ENCODE measurements at regions not wholly inside any gene's neighbourhood (a gene's known extent, or its start where the extent isn't known, plus 50 kb on each side); places are given as distances from the start of the nearest gene placed in this dataset.
"Not testable (repeated sequence)": the region's sequence is repeated elsewhere in the genome, so short reads cannot be mapped to it uniquely, and the experiment has no call there.

GRCh38 chr1:76687307-76688175, 179.7 kb upstream of the ST6GALNAC5 start:
- peak; percentile 10 for DNase-seq

- no peak for DNase-seq
Measured at GRCh38 chr1:76690766-76691165, 176.5 kb upstream of the ST6GALNAC5 start.

GRCh38 chr1:76695535-76695934, 171.7 kb upstream of the ST6GALNAC5 start:
- no peak for DNase-seq

DNA sequence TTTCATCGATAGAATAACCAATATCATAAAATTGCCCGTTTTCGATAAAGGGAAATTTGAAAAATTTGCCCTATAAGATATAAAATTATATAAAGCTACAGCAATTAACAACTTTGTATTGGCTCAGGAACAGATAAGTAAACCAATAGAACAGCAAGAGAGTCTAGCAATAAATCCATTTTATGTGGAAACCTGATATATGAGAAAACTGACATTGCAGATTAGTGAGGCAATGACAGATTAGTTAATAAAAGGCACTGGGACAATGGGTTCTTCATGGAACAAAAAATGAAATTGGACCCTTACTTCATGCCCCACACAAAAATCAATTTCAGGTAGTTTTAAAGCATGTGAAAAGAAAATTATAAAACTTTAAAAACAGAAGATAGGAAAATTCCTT, 169.9 kb upstream of the ST6GALNAC5 start:
- DNase-seq: no peak

GRCh38 chr1:76699646-76700045, 167.6 kb upstream of the ST6GALNAC5 start:
- DNase-seq: not testable (repeated sequence)

DNA sequence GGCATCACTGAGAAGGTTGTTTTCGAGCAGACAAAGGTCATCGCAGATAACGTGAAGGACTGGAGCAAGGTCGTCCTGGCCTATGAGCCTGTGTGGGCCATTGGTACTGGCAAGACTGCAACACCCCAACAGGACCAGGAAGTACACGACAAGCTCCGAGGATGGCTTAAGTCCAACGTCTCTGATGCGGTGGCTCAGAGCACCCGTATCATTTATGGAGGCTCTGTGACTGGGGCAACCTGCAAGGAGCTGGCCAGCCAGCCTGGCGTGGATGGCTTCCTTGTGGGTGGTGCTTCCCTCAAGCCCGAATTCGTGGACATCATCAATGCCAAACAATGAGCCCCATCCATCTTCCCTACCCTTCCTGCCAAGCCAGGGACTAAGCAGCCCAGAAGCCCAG, 167.1 kb upstream of the ST6GALNAC5 start:
- DNase-seq: not testable (repeated sequence)

- DNase-seq: no peak
Measured at GRCh38 chr1:76705560-76705959, 161.7 kb upstream of the ST6GALNAC5 start.

DNA sequence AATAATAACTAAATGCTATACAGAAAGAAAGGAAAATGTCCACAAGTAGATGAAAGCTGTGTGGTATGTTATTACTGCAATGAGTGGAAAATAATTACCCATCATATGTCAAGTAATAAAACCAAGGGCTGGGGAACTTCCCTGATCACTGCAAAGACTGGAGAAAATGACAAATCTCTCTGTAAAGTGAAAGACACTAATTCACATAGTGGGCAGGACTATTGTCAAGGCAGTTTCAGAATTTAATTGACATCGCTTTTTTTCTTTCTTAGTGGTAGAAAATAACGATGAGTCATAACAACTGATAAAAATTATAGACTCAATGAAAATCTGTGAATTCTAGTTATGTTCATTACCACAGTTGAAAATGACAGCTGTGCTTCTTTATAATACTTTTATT, 153.7 kb upstream of the ST6GALNAC5 start:
- no peak for DNase-seq

- no peak for DNase-seq
Measured at GRCh38 chr1:76715474-76715873, 151.8 kb upstream of the ST6GALNAC5 start.

DNA sequence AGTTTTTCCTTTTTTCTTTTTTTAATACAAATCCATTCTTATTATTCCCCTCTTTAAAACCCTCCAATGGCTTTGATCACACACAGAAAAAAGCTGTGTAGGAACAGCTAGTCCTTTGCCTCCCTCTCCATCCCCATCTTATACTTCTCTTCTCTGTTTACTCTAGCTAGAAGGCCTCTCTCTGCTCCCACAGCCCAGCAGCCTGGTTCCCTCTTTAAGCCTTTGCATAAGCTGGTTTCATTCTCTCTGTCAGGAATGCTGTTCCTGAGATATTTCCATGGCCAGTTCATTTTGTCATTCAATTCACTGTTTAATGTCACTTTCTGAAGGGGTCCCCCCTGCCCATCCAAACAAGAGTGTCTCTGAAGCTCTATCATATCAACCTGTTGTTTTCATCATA, 143.3 kb upstream of the ST6GALNAC5 start:
- DNase-seq: no peak

GRCh38 chr1:76724816-76725215, 142.5 kb upstream of the ST6GALNAC5 start:
- no peak for DNase-seq

GRCh38 chr1:76725864-76726619, 141.2 kb upstream of the ST6GALNAC5 start:
- no peak for DNase-seq

GRCh38 chr1:76727520-76727919, 139.8 kb upstream of the ST6GALNAC5 start:
- no peak for DNase-seq

- no peak for DNase-seq
Measured at GRCh38 chr1:76729142-76729541, 138.1 kb upstream of the ST6GALNAC5 start.

DNA sequence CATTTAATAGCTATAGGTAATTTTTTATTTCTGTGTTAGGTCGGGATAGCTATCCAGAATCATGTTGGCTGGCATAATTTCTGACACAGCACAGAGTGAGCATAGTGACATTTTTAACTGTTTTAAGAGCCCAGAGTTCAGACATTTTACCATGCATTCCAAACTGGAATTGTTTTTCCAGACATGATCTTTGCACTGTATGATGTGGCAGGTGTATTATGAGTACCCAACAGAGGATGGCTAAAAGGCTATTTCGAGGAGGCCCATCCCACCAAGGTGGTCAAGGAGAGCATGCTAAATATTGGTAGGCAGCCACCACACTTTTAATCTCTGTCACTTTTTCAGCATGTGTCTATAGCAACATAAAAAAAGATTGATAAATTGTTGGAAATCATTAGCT, 137.3 kb upstream of the ST6GALNAC5 start:
- no peak for DNase-seq

GRCh38 chr1:76738355-76738754, 128.9 kb upstream of the ST6GALNAC5 start:
- DNase-seq: not testable (repeated sequence)

- DNase-seq: not testable (repeated sequence)
Measured at GRCh38 chr1:76740956-76741355, 126.3 kb upstream of the ST6GALNAC5 start.

- DNase-seq: no peak
Measured at GRCh38 chr1:76744989-76745388, 122.3 kb upstream of the ST6GALNAC5 start.

DNA sequence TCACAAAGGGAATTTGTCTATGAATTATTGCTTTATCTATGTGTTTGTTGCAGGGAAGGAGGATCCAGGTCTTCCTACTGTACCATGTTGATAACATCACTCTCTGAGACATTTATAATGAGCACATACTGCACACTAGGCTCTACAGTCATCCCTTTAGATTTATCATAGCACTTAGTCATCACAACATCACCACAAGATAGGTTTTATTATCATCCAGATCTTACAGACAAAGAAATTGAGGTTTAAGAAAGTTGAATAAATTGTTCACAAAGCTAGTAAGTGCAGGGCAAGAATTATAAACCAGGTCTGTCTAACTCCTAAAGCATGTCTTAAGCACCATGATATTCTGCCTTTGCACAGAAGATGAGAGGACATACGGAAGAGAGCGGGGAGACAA, 121.1 kb upstream of the ST6GALNAC5 start:
- no peak for DNase-seq

GRCh38 chr1:76754730-76755129, 112.5 kb upstream of the ST6GALNAC5 start:
- DNase-seq: no peak

DNA sequence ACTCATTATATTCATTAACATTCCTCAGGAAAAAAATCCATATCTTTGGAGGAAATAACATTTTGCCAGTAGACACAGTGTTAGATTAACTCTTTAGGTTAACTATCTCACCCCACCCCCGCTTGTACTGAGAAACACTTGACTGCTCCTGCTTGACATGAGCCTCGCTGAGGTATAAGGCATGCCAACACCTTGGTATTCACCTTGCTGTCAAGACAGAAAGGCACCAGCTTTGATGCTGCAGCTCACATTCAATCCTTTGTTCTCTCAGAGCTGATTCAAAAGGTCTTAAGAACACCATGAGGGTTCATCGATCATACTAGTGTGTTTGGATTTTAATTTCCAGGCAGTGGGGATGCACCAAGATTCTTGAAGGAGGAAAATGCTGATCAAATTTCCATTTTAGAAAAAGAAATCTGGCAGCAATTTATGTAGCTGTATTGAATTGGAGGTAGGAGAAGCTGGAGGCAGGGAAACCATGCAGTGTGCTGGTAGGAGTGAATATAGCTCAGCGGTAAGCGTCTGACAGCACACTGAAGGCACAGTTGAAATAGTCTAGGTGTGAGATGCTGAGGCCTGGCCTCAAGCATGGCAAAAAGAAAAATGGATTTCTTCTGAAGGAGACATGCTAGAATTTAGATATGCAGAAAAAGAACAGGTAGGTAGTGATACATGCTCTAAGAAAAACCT, 108.0 kb upstream of the ST6GALNAC5 start:
- no peak for DNase-seq

DNA sequence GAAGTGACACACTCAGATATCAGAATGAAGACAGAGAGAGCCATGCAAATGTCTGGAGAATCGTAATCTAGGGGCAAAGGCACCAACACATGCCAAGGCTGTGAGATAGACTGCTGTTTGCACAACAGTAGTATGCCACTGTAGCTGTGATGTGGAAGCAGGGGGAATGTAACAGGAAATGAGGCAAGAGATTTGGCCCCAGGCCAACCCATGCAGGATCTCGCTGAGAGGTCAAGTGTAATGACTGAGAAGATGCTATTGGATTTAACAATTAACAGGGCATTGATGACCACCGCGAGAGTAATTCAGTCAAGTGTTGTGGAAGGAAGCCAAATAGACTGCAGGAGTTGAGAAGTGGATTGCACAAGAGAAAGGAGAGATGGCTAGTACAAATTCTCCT, 107.3 kb upstream of the ST6GALNAC5 start:
- peak; percentile 1 for DNase-seq

- DNase-seq: no peak
Measured at GRCh38 chr1:76763738-76764137, 103.5 kb upstream of the ST6GALNAC5 start.

All from dermis blood vessel endothelial cell (primary cell).